GM12878 (cell line): ENCODE measurements at regions not wholly inside any gene's neighbourhood (a gene's known extent, or its start where the extent isn't known, plus 50 kb on each side); places are given as distances from the start of the nearest gene placed in this dataset.

Experiments used
- ATAC-seq: fragments of 200-7000 bp; cut with Tn5 transposase; 3 replicates; pipeline ENCODE4 v1.9.1; 2020; ENCODE audit warnings: mild to moderate bottlenecking, moderate library complexity
- BruUV-seq: library from RNA; stranded (reverse); fragments of 400-500 nt; replicated peaks from 2 replicates; lab custom pipeline; 2021; lab: Mats Ljungman, UMichigan
- CTCF ChIA-PET: fragments of 300-600 bp; sonication (Branson Sonifier 250); formaldehyde crosslinking; extraction: SDS; loops from one replicate; lab custom pipeline; 2021; ENCODE audit warnings: inconsistent platforms; lab: Yijun Ruan, JAX
- POLR2A ChIA-PET: fragments of 350-600 bp; formaldehyde crosslinking; extraction: SDS; loops from one replicate; lab custom pipeline; 2021; ENCODE audit warnings: inconsistent platforms; lab: Charles Lee
- RAD21 ChIA-PET: fragments of 300-600 bp; sonication (Branson Sonifier 250); formaldehyde crosslinking; loops from one replicate; lab custom pipeline; 2023; ENCODE audit warnings: antibody characterized with exemption; ENCODE audit not compliant: unreplicated experiment; lab: Charles Lee
- SMC1A ChIA-PET: fragments of 300-600 bp; sonication (Branson Sonifier 250); formaldehyde crosslinking; loops from one replicate; lab custom pipeline; 2023; ENCODE audit not compliant: unreplicated experiment, uncharacterized antibody; lab: Charles Lee
- DNase-seq: peaks from one replicate; pipeline ENCODE4 v3.0.0-alpha.2; 2011; ENCODE audit warnings: low read depth, low spot score
- FAIRE-seq: peaks from 3 replicates; lab custom pipeline; 2011; peaks lifted over from hg19 to GRCh38; lab: Jason Lieb, UNC
- H2AFZ ChIP-seq: 2 replicates; pipeline ENCODE4 v1.6.0; 2011; ENCODE audit warnings: low read depth, low read length, control low read depth; ENCODE audit not compliant: control insufficient read depth
- H3K27ac ChIP-seq: 2 replicates; pipeline ENCODE4 v1.5.1; 2011; ENCODE audit warnings: control low read depth; ENCODE audit not compliant: control insufficient read depth, insufficient read depth
- H3K27me3 ChIP-seq, 2 experiments: replicated peaks in 1 of 2; 2 replicates each; pipeline versions ENCODE4 v1.6.0 to v1.6.1; 2011; ENCODE audit warnings: low read length in 1 of 2; ENCODE audit not compliant: control insufficient read depth in 2 of 2, insufficient read depth in 2 of 2
- H3K36me3 ChIP-seq, 2 experiments: 2 replicates each; pipeline ENCODE4 v1.5.1; 2011; ENCODE audit warnings: low read length in 1 of 2; ENCODE audit not compliant: control insufficient read depth in 2 of 2, insufficient read depth in 2 of 2
- H3K4me1 ChIP-seq: 2 replicates; pipeline ENCODE4 v1.6.1; 2011; ENCODE audit warnings: mild to moderate bottlenecking, low read length, moderate library complexity, mixed read lengths; ENCODE audit not compliant: control insufficient read depth, insufficient read depth
- H3K4me2 ChIP-seq: 2 replicates; pipeline ENCODE4 v1.6.0; 2011; ENCODE audit warnings: control low read depth; ENCODE audit not compliant: control insufficient read depth, insufficient read depth
- H3K4me3 ChIP-seq: fragments of 200-600 bp; sonication (generic); 2 replicates; pipeline ENCODE4 v1.5.1; 2016
- H3K79me2 ChIP-seq: 2 replicates; pipeline ENCODE4 v1.6.0; 2011; ENCODE audit warnings: low read length; ENCODE audit not compliant: control insufficient read depth, insufficient read depth
- H3K9ac ChIP-seq: 2 replicates; pipeline ENCODE4 v1.8.0; 2011; ENCODE audit warnings: low read length, control low read depth, mixed read lengths; ENCODE audit not compliant: control insufficient read depth, insufficient read depth
- H3K9me3 ChIP-seq: replicated peaks from 3 replicates; pipeline ENCODE4 v1.5.1; 2011; ENCODE audit warnings: mild to moderate bottlenecking, low read length; ENCODE audit not compliant: control insufficient read depth, insufficient read depth
- H4K20me1 ChIP-seq: 2 replicates; pipeline ENCODE4 v1.6.0; 2011; ENCODE audit not compliant: control insufficient read depth, insufficient read depth
- CBFB ChIP-seq: IDR thresholded peaks from 2 replicates; pipeline ENCODE4 v1.6.1; 2016; ENCODE audit warnings: antibody characterized with exemption, low read depth
- CBX3 ChIP-seq: fragments of 200-600 bp; sonication (generic); IDR thresholded peaks from 2 replicates; pipeline ENCODE4 v1.6.1; 2016; ENCODE audit warnings: low read depth, borderline replicate concordance
- CEBPB ChIP-seq, 2 experiments: fragments of 150-350 bp in 1 of 2; IDR thresholded peaks; 2 replicates each; pipeline ENCODE4 v1.6.1; 2012 to 2014; ENCODE audit warnings: low read depth in 2 of 2, low read length in 2 of 2, borderline replicate concordance in 1 of 2, inconsistent platforms in 1 of 2
- CHD2 ChIP-seq: IDR thresholded peaks from 2 replicates; pipeline ENCODE4 v1.6.1; 2011; ENCODE audit warnings: low read depth, low read length, improper control_type of control experiment, borderline replicate concordance
- DPF2 ChIP-seq: fragments of 450-650 bp; IDR thresholded peaks from 2 replicates; pipeline ENCODE4 v1.6.1; 2017; ENCODE audit warnings: mild to moderate bottlenecking
- JUNB ChIP-seq: IDR thresholded peaks from 2 replicates; pipeline ENCODE4 v1.6.1; 2016; ENCODE audit warnings: antibody characterized with exemption, mild to moderate bottlenecking
- KAT2A ChIP-seq: conservative IDR thresholded peaks from 2 replicates; pipeline ENCODE4 v1.6.1; 2011; ENCODE audit warnings: low read depth, low read length; ENCODE audit not compliant: control insufficient read depth
- MTA3 ChIP-seq: IDR thresholded peaks from 2 replicates; pipeline ENCODE4 v1.6.1; 2012; ENCODE audit warnings: low read length, inconsistent platforms, borderline replicate concordance
- RFX5 ChIP-seq: IDR thresholded peaks from 2 replicates; pipeline ENCODE4 v1.6.1; 2011; ENCODE audit warnings: low read depth, low read length, improper control_type of control experiment
- SP1 ChIP-seq: IDR thresholded peaks from one replicate; pipeline ENCODE4 v1.6.1; 2011; ENCODE audit warnings: low read depth, low read length
- STAT3 ChIP-seq: IDR thresholded peaks from 2 replicates; pipeline ENCODE4 v1.6.1; 2011; ENCODE audit warnings: low read depth, low read length, improper control_type of control experiment
- SUZ12 ChIP-seq: fragments of 200-600 bp; sonication (generic); IDR thresholded peaks from one replicate; pipeline ENCODE4 v1.6.1; 2018; ENCODE audit warnings: antibody characterized with exemption, mild to moderate bottlenecking; ENCODE audit not compliant: unreplicated experiment
- TCF7 ChIP-seq: IDR thresholded peaks from 2 replicates; pipeline ENCODE4 v1.6.1; 2014; ENCODE audit warnings: antibody characterized with exemption, borderline replicate concordance
- WRNIP1 ChIP-seq: IDR thresholded peaks from 2 replicates; pipeline ENCODE4 v1.6.1; 2011; ENCODE audit warnings: low read depth, low read length, improper control_type of control experiment, borderline replicate concordance
- ZNF622 ChIP-seq: fragments of 450-650 bp; IDR thresholded peaks from 2 replicates; pipeline ENCODE4 v1.6.1; 2017; ENCODE audit warnings: mild to moderate bottlenecking, inconsistent platforms
- WGBS: methylation state at CpG from one replicate; pipeline ENCODE4 v1.1.6; 2016; ENCODE audit warnings: low lambda C conversion rate; ENCODE audit not compliant: insufficient replicate concordance, insufficient coverage; ENCODE audit errors: missing lambda C conversion rate; 5-methylcytosine and 5-hydroxymethylcytosine counted together
- in situ Hi-C: fragments of 300-500 bp; cut with MboI; formaldehyde crosslinking; loops from 9 replicates; pipeline ENCODE4 v1.14.3; 2018; ENCODE audit warnings: mixed read lengths
- intact Hi-C: fragments of 100-400 bp; cut with micrococcal nuclease; formaldehyde crosslinking; loops from one replicate; pipeline ENCODE4 v1.14.2; 2022; ENCODE audit not compliant: unreplicated experiment
- TF ChIP-seq, protein P1 (sequence below): fragments of 450-650 bp; formaldehyde crosslinking; IDR thresholded peaks from 2 replicates; pipeline ENCODE4 v1.4.0; 2022; ENCODE audit warnings: mild to moderate bottlenecking, moderate library complexity

DNA sequence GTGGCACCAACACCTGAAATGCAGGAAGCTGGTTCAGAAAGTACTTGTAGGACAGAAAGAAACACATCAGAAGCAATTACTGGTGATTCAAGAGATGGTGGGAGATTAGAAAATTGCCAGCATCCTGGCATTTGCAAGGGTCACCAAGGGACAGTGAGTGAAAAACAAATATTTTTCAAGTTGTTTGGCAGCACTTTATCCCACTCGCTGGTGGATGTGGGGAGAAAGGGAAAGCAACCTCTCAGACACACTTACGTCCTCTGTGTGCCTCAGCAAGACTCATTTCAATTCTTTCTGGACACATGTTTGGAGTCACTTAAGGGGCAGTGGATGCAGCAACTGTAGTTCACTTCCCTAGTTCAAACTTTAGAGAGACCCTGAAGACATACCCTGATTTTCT is 440.4 kb upstream of the GHITM start:
- in situ Hi-C loops: no loop called here
- Histone ChIP-seq H3K4me2 (no peak overlapping the region), H3K9me3 (no peaks in the 10 kb centered on the region), H3K4me3 (no peak overlapping the region), H3K79me2 (no peaks in the 10 kb centered on the region)
- ChIA-PET CTCF (interaction anchor here (0.6 kb wide), 1 partner anchor 221 kb away, joined by 3 read pairs; no protein-coding TSS in a partner anchor), POLR2A (no interaction called here)
- intact Hi-C loops: no loop called here
- TF ChIP-seq WRNIP1 (no peak), KAT2A (no peak), TCF7 (no peak), JUNB (no peak), SUZ12 (no peak), DPF2 (no peak), CBX3 (no peak), MTA3 (no peak), CEBPB (IDR thresholded peaks at IDR 0.05; ENCODE audit: borderline replicate concordance in 1 of 2, low read depth in 2 of 2, low read length in 2 of 2) (no peak), CHD2 (no peak), SP1 (no peak), CBFB (no peak), ZNF622 (no peak), RFX5 (no peak), STAT3 (no peak)
- TF ChIP-seq, protein P1, sequence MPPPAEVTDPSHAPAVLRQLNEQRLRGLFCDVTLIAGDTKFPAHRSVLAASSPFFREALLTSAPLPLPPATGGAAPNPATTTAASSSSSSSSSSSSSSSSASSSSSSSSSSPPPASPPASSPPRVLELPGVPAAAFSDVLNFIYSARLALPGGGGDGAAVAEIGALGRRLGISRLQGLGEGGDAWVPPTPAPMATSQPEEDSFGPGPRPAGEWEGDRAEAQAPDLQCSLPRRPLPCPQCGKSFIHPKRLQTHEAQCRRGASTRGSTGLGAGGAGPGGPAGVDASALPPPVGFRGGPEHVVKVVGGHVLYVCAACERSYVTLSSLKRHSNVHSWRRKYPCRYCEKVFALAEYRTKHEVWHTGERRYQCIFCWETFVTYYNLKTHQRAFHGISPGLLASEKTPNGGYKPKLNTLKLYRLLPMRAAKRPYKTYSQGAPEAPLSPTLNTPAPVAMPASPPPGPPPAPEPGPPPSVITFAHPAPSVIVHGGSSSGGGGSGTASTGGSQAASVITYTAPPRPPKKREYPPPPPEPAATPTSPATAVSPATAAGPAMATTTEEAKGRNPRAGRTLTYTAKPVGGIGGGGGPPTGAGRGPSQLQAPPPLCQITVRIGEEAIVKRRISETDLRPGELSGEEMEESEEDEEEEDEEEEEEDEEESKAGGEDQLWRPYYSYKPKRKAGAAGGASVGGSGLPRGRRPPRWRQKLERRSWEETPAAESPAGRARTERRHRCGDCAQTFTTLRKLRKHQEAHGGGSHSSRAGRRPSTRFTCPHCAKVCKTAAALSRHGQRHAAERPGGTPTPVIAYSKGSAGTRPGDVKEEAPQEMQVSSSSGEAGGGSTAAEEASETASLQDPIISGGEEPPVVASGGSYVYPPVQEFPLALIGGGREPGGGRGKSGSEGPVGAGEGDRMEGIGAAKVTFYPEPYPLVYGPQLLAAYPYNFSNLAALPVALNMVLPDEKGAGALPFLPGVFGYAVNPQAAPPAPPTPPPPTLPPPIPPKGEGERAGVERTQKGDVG (CRISPR knock-in tag): no peak
- TF ChIP-seq, all 136 proteins: peak for 0
- Histone ChIP-seq H3K36me3 (no peaks in the 10 kb centered on the region), H3K27ac (no peak overlapping the region), H4K20me1 (no peaks in the 10 kb centered on the region), H3K9ac (no peak overlapping the region), H3K27me3 (no peaks in the 10 kb centered on the region), H3K4me1 (no peaks in the 10 kb centered on the region), H2AFZ (no peak overlapping the region)
- SMC1A ChIA-PET: interaction anchor here (1.2 kb wide), 1 partner anchor 28 kb away, joined by 3 read pairs; no protein-coding TSS in a partner anchor
- DNase-seq (no peak), FAIRE-seq (no peak), ATAC-seq (no peak)
- WGBS: 73% methylated on average over 2 of the region's 2 CpGs
- BruUV-seq: no TSS peak
- RAD21 ChIA-PET: no interaction called here
